ENCODE measurements at regions not wholly inside any gene's neighbourhood (a gene's known extent, or its start where the extent isn't known, plus 50 kb on each side); places are given as distances from the start of the nearest gene placed in this dataset.

DNA sequence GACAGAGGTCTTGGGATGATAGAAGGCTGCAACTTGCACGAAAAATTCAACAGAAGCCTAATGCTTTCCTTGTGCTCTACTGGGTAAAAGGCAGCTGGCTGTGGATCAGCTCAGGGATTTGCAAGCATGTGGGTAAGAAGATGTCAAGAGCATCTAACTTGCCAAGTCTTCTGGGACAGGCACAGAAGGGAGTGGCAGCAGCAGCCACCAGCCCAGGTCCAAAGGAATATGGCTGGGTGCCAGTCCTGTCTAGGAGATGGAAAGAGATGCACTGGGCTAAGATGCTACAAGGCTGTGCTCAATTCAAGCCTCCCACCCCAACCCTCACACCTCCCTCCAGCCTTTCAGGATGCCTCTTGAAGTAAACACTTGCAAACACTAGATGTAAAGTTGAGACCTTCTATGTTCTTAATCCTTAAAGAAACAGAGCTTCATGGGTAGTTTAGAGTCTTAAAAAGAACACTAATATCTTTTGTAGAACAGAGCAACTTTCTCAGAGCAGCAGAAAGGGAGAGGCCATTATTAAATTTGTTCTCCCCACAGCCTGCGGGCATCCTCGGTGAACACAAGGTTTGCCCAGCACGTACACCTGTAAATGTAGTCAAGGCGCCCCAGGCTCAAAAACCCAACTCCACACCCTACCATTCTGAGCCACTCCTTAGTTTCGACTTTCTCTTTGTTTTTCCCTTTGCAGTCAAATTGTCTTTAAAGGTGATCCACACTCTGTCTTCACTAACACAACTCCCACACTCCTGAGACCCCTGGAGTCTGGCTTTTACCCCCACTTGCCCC is 64.6 kb upstream of the BCAR3 start:
- peaks cover 0 to 4% of the 10 kb centered on the region in 2 donors for H3K9me3 ChIP-seq (ENCODE audit: control insufficient read depth in 2 of 2, low read length in 2 of 2)

DNA sequence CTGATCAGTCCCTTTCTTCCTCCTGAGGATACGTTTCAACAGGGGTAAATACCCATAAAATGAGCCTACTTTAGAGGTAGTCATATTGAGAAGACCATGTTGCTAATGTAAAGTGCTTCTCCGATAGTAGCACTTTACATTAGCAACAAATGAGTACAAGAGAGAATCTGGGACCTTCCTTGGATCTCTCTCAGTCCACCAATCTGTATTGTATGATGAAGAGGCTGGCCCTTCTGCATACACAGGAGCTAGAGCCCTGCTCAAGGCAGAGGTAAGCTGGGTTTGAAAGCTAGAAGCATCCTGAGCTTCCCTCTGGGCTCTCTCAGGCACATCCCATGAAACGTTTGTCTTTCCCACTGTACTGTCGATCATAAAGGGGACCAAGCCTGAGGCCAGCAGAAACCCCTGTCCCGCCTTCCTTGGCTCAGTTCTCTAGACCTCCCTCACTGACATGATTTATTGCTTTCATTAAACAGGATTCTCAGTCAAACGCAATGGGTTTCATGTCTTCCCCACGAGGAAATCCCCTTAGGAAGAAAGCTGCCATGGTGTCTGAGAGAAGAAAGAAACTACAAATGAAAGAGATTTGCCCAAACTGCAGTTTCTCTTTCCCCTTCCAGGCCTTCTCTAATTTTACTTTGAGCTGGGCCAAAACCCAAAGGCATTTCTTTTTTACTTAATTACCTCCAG is 62.8 kb upstream of the BCAR3 start:
- H3K4me1 ChIP-seq (ENCODE audit: control insufficient read depth in 2 of 2, insufficient read depth in 2 of 2, low read length in 2 of 2): no peaks in the 10 kb centered on the region
- H3K9ac ChIP-seq (ENCODE audit: low read depth in 1 of 2, low read length in 2 of 2): no peak overlapping the region
- H3K4me3 ChIP-seq (ENCODE audit: low read length in 2 of 2): no peak overlapping the region
- peaks cover 0 to 4% of the 10 kb centered on the region in 2 donors for H3K9me3 ChIP-seq (ENCODE audit: control insufficient read depth in 2 of 2, low read length in 2 of 2)
- H3K27me3 ChIP-seq (ENCODE audit: control insufficient read depth in 2 of 2, insufficient read depth in 2 of 2, low read length in 2 of 2): no peaks in the 10 kb centered on the region
- no peaks in the 10 kb centered on the region for H3K36me3 ChIP-seq (ENCODE audit: control insufficient read depth in 2 of 2, insufficient read depth in 2 of 2, low read length in 2 of 2)
- H3K27ac ChIP-seq (ENCODE audit: low read depth in 2 of 2, low read length in 2 of 2): no peak overlapping the region

More for the DNA sequence above, 64.6 kb upstream of the BCAR3 start:
- Histone ChIP-seq H3K4me1 (ENCODE audit: control insufficient read depth in 2 of 2, insufficient read depth in 2 of 2, low read length in 2 of 2) (peaks cover 0 to 3% of the 10 kb centered on the region in 2 donors), H3K27ac (ENCODE audit: low read depth in 2 of 2, low read length in 2 of 2) (no peak overlapping the region), H3K27me3 (ENCODE audit: control insufficient read depth in 2 of 2, insufficient read depth in 2 of 2, low read length in 2 of 2) (no peaks in the 10 kb centered on the region), H3K9ac (ENCODE audit: low read depth in 1 of 2, low read length in 2 of 2) (no peak overlapping the region), H3K4me3 (ENCODE audit: low read length in 2 of 2) (no peak overlapping the region), H3K36me3 (ENCODE audit: control insufficient read depth in 2 of 2, insufficient read depth in 2 of 2, low read length in 2 of 2) (no peaks in the 10 kb centered on the region)

DNA sequence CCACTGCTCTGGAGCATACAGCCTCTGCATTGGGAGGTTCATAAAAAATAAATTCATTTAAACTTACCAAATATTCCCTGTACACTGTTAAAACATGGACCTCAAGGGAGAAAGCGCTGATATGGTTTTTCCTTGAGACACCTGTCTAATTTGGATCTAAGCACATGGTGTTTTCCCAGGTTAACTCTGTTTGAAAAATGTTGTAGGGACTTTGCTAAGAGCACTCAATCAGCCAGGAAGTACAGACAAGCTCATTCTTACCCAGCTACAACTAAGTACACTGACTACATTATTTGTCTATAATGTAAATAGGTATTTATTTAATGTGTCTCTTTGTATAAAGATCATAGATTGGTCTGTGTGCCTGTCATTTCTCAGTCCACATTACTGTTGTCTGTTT is 61.8 kb upstream of the BCAR3 start:
- H3K9me3 ChIP-seq (ENCODE audit: control insufficient read depth in 2 of 2, low read length in 2 of 2): peaks cover 0 to 4% of the 10 kb centered on the region in 2 donors
- H3K4me3 ChIP-seq (ENCODE audit: low read length in 2 of 2): no peak overlapping the region
- no peak overlapping the region for H3K27ac ChIP-seq (ENCODE audit: low read depth in 2 of 2, low read length in 2 of 2)

DNA sequence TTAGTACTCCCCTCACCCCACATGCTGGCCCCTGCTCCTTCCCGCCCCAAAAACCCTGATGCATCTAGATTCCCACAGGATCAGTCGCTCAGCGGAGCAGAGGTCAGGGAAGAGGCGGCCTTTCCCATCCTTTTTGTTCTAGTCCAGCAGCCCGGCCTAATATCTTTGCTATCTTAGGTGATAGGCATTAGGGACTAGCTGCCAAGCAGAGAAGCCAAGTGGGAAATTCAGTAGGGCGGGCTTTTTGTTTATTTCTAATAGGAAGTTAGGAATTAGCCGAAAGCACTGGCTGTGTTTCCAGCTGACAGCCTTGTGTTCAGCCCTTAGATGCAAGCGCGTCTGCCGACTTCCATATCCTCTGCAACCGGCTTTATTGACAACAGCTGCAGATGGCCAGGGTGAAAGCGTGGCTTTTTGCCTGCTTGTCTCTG is 59.0 kb upstream of the BCAR3 start:
- Histone ChIP-seq H3K4me3 (ENCODE audit: low read length in 2 of 2) (no peak overlapping the region), H3K9me3 (ENCODE audit: control insufficient read depth in 2 of 2, low read length in 2 of 2) (no peaks in the 10 kb centered on the region), H3K36me3 (ENCODE audit: control insufficient read depth in 2 of 2, insufficient read depth in 2 of 2, low read length in 2 of 2) (no peaks in the 10 kb centered on the region), H3K27ac (ENCODE audit: low read depth in 2 of 2, low read length in 2 of 2) (no peak overlapping the region), H3K27me3 (ENCODE audit: control insufficient read depth in 2 of 2, insufficient read depth in 2 of 2, low read length in 2 of 2) (no peaks in the 10 kb centered on the region), H3K9ac (ENCODE audit: low read depth in 1 of 2, low read length in 2 of 2) (no peak overlapping the region), H3K4me1 (ENCODE audit: control insufficient read depth in 2 of 2, insufficient read depth in 2 of 2, low read length in 2 of 2) (no peaks in the 10 kb centered on the region)

More for the DNA sequence above, 61.8 kb upstream of the BCAR3 start:
- Histone ChIP-seq H3K27me3 (ENCODE audit: control insufficient read depth in 2 of 2, insufficient read depth in 2 of 2, low read length in 2 of 2) (no peaks in the 10 kb centered on the region), H3K4me1 (ENCODE audit: control insufficient read depth in 2 of 2, insufficient read depth in 2 of 2, low read length in 2 of 2) (no peaks in the 10 kb centered on the region), H3K36me3 (ENCODE audit: control insufficient read depth in 2 of 2, insufficient read depth in 2 of 2, low read length in 2 of 2) (no peaks in the 10 kb centered on the region), H3K9ac (ENCODE audit: low read depth in 1 of 2, low read length in 2 of 2) (no peak overlapping the region)

DNA sequence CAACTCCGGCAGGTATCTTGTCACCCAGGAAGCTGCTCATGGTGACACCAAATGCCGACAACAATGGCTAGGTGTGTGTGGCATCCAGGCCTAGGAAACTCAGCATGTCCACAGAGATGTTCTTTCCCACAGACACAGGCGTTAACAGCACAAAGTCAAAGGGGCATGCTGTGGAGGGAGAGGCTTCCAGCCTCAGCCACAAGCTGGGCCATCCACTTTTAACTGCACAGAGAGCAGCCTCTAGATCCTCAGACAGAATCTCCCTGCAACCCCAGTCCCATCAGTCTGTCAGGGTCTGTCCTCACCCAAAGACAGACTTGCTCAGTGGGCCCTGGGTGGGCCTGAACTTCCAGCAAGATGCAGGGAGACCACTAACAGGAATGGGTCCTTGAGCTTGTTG is 58.5 kb upstream of the BCAR3 start:
- H3K27ac ChIP-seq (ENCODE audit: low read depth in 2 of 2, low read length in 2 of 2): no peak overlapping the region
- no peaks in the 10 kb centered on the region for H3K9me3 ChIP-seq (ENCODE audit: control insufficient read depth in 2 of 2, low read length in 2 of 2)
- H3K36me3 ChIP-seq (ENCODE audit: control insufficient read depth in 2 of 2, insufficient read depth in 2 of 2, low read length in 2 of 2): no peaks in the 10 kb centered on the region
- H3K9ac ChIP-seq (ENCODE audit: low read depth in 1 of 2, low read length in 2 of 2): no peak overlapping the region
- no peak overlapping the region for H3K4me3 ChIP-seq (ENCODE audit: low read length in 2 of 2)
- H3K27me3 ChIP-seq (ENCODE audit: control insufficient read depth in 2 of 2, insufficient read depth in 2 of 2, low read length in 2 of 2): no peaks in the 10 kb centered on the region
- H3K4me1 ChIP-seq (ENCODE audit: control insufficient read depth in 2 of 2, insufficient read depth in 2 of 2, low read length in 2 of 2): no peaks in the 10 kb centered on the region

DNA sequence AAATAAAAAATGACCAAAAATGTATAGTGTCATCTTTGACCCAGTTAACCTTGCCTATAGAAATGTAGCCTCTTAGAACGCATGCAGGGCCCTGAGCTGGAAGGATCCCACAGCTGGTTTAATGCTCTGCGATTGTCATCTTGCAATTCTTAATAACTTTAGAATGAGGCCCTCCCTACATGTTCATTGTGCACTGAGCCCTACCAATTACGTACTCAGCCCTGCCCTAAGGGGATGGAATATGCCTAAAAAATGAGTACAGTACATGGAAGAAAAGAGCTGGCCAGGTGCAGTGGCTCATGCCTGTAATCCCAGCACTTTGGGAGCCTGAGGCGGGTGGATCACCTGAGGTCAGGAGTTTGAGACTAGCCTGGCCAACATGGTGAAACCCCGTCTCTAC is 57.8 kb upstream of the BCAR3 start:
- H3K9ac ChIP-seq (ENCODE audit: low read depth in 1 of 2, low read length in 2 of 2): no peak overlapping the region
- H3K36me3 ChIP-seq (ENCODE audit: control insufficient read depth in 2 of 2, insufficient read depth in 2 of 2, low read length in 2 of 2): no peaks in the 10 kb centered on the region
- H3K27me3 ChIP-seq (ENCODE audit: control insufficient read depth in 2 of 2, insufficient read depth in 2 of 2, low read length in 2 of 2): no peaks in the 10 kb centered on the region
- no peak overlapping the region for H3K4me3 ChIP-seq (ENCODE audit: low read length in 2 of 2)
- H3K27ac ChIP-seq (ENCODE audit: low read depth in 2 of 2, low read length in 2 of 2): no peak overlapping the region
- H3K4me1 ChIP-seq (ENCODE audit: control insufficient read depth in 2 of 2, insufficient read depth in 2 of 2, low read length in 2 of 2): no peaks in the 10 kb centered on the region
- no peaks in the 10 kb centered on the region for H3K9me3 ChIP-seq (ENCODE audit: control insufficient read depth in 2 of 2, low read length in 2 of 2)

DNA sequence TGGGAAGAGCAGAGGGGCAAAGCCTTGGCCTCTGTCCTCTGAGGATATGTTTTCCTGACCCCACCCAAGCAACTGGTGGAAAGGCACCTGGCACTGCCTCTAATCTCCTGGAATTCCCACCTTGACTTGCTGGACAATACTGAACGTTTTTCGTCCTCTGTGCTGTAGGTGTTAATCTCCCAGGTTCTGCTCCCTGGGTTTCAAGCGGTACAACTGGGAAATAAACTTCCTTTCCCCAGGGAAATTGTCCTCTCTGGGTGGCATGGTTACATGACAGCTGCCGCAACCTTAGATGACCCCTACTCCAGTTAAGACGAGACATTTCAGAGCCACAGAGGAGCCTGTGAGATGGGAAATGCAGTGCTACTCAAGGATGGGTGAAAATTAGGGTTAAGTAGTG is 57.3 kb upstream of the BCAR3 start:
- no peak overlapping the region for H3K9ac ChIP-seq (ENCODE audit: low read depth in 1 of 2, low read length in 2 of 2)
- no peak overlapping the region for H3K27ac ChIP-seq (ENCODE audit: low read depth in 2 of 2, low read length in 2 of 2)
- H3K9me3 ChIP-seq (ENCODE audit: control insufficient read depth in 2 of 2, low read length in 2 of 2): no peaks in the 10 kb centered on the region
- H3K36me3 ChIP-seq (ENCODE audit: control insufficient read depth in 2 of 2, insufficient read depth in 2 of 2, low read length in 2 of 2): no peaks in the 10 kb centered on the region
- H3K4me3 ChIP-seq (ENCODE audit: low read length in 2 of 2): no peak overlapping the region
- H3K4me1 ChIP-seq (ENCODE audit: control insufficient read depth in 2 of 2, insufficient read depth in 2 of 2, low read length in 2 of 2): no peaks in the 10 kb centered on the region
- no peaks in the 10 kb centered on the region for H3K27me3 ChIP-seq (ENCODE audit: control insufficient read depth in 2 of 2, insufficient read depth in 2 of 2, low read length in 2 of 2)

DNA sequence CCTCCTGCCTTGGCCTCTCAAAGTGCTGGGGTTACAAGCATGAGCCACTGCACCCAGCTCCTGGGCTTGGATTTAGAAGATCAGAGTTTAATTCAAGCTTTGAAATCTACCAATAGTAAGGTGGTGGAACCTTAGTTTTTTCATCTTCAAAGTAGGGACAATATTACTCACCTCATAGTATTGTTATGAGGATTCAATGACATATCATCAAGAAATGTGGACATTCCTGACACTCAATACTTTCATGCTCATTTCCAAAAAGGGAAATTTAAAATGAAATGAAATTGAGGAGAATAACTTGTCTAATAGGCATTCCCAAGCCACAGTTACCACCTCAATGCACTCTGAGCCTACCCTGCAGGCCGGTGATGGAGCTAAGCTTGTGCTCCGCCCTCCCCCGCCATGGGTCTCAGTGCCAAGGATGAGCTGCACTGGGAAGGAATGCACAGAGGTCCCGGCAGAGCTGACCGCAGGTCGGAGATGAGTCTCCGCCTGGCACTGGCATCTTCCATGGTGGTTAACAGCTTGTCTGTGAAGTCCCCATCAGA is 56.5 kb upstream of the BCAR3 start:
- H3K27me3 ChIP-seq (ENCODE audit: control insufficient read depth in 2 of 2, insufficient read depth in 2 of 2, low read length in 2 of 2): no peaks in the 10 kb centered on the region
- H3K27ac ChIP-seq (ENCODE audit: low read depth in 2 of 2, low read length in 2 of 2): no peak overlapping the region

DNA sequence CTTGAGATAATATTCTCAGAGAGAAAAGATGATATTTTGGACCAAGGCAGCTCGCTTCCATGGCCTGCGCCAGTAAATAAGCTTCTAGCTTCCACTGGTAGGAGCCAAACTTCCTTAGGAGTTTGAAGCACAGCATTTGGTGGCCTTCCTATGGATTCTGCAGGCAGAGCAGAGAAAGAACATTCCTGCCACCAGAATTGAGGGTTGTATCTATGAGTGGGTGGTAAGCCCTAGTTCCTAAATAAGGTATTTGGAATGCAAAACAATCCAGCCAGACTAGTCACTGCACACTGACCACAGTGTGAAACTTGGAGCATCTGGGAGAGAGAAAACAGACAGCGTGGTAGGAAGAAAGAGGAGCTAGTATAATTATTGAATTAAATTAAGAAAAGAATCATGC is 54.1 kb upstream of the BCAR3 start:
- no peaks in the 10 kb centered on the region for H3K9me3 ChIP-seq (ENCODE audit: control insufficient read depth in 2 of 2, low read length in 2 of 2)
- H3K4me3 ChIP-seq (ENCODE audit: low read length in 2 of 2): no peak overlapping the region
- H3K36me3 ChIP-seq (ENCODE audit: control insufficient read depth in 2 of 2, insufficient read depth in 2 of 2, low read length in 2 of 2): no peaks in the 10 kb centered on the region
- no peaks in the 10 kb centered on the region for H3K4me1 ChIP-seq (ENCODE audit: control insufficient read depth in 2 of 2, insufficient read depth in 2 of 2, low read length in 2 of 2)
- no peak overlapping the region for H3K9ac ChIP-seq (ENCODE audit: low read depth in 1 of 2, low read length in 2 of 2)
- H3K27ac ChIP-seq (ENCODE audit: low read depth in 2 of 2, low read length in 2 of 2): no peak overlapping the region
- H3K27me3 ChIP-seq (ENCODE audit: control insufficient read depth in 2 of 2, insufficient read depth in 2 of 2, low read length in 2 of 2): no peaks in the 10 kb centered on the region

More for the DNA sequence above, 56.5 kb upstream of the BCAR3 start:
- Histone ChIP-seq H3K36me3 (ENCODE audit: control insufficient read depth in 2 of 2, insufficient read depth in 2 of 2, low read length in 2 of 2) (no peaks in the 10 kb centered on the region), H3K9me3 (ENCODE audit: control insufficient read depth in 2 of 2, low read length in 2 of 2) (no peaks in the 10 kb centered on the region), H3K4me1 (ENCODE audit: control insufficient read depth in 2 of 2, insufficient read depth in 2 of 2, low read length in 2 of 2) (no peaks in the 10 kb centered on the region), H3K9ac (ENCODE audit: low read depth in 1 of 2, low read length in 2 of 2) (no peak overlapping the region), H3K4me3 (ENCODE audit: low read length in 2 of 2) (no peak overlapping the region)

DNA sequence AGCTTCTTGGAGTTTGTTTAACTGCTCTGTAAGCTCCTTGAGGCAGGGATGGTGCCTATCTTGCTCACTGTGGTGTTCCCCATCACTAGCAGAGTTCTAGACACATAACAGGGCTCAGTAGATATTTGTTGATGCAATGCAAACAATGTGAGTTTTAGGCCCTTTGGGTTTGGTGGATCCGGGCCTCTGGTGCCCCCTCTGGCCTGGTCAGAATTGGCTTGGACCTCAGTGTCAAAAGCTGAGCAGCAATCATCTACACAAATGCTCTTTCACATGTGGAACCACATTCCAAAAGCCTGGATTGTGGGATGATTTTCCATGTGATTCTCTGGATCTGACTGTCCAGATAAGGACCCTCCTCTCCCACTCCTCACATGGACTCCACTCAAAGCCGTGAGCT is 53.4 kb upstream of the BCAR3 start:
- H3K4me3 ChIP-seq (ENCODE audit: low read length in 2 of 2): no peak overlapping the region
- no peak overlapping the region for H3K9ac ChIP-seq (ENCODE audit: low read depth in 1 of 2, low read length in 2 of 2)
- H3K9me3 ChIP-seq (ENCODE audit: control insufficient read depth in 2 of 2, low read length in 2 of 2): no peaks in the 10 kb centered on the region
- H3K27me3 ChIP-seq (ENCODE audit: control insufficient read depth in 2 of 2, insufficient read depth in 2 of 2, low read length in 2 of 2): no peaks in the 10 kb centered on the region
- no peaks in the 10 kb centered on the region for H3K36me3 ChIP-seq (ENCODE audit: control insufficient read depth in 2 of 2, insufficient read depth in 2 of 2, low read length in 2 of 2)
- no peak overlapping the region for H3K27ac ChIP-seq (ENCODE audit: low read depth in 2 of 2, low read length in 2 of 2)
- no peaks in the 10 kb centered on the region for H3K4me1 ChIP-seq (ENCODE audit: control insufficient read depth in 2 of 2, insufficient read depth in 2 of 2, low read length in 2 of 2)
